Loucy (cell line): ENCODE measurements at regions not wholly inside any gene's neighbourhood (a gene's known extent, or its start where the extent isn't known, plus 50 kb on each side); places are given as distances from the start of the nearest gene placed in this dataset.

ENCODE experiments used
- EZH2phosphoT487 ChIP-seq: fragments of 200-600 bp; IDR thresholded peaks from 2 replicates; pipeline ENCODE4 v1.6.1; 2018; ENCODE audit warnings: antibody characterized with exemption, mild to moderate bottlenecking, moderate library complexity, borderline replicate concordance
- TF ChIP-seq, protein P1 (sequence below): fragments of 200-600 bp; sonication (generic); conservative IDR thresholded peaks from 2 replicates; pipeline ENCODE4 v1.5.1; 2014; ENCODE audit warnings: mild to moderate bottlenecking, antibody characterized with exemption, low read length

DNA sequence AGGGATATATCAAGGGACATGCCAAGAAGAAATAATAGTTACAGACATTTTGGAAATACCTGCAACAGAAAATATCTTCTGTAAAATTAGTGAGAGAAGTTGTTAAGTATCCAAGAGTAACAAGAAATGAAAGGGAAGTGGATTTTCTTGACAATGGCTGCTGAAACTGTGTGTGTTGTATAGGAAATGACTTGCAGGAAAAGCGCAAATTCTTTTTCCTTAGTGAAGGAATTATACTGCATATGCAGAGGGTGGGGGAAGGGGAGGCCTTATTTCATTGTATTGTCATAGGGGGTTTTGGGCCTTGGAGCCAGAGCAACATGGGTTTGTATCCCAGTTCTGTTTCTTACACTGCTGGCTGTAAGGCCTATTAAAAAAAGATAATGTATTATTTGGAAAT, 84.4 kb upstream of the DDHD1 start:
- TF ChIP-seq, protein P1, sequence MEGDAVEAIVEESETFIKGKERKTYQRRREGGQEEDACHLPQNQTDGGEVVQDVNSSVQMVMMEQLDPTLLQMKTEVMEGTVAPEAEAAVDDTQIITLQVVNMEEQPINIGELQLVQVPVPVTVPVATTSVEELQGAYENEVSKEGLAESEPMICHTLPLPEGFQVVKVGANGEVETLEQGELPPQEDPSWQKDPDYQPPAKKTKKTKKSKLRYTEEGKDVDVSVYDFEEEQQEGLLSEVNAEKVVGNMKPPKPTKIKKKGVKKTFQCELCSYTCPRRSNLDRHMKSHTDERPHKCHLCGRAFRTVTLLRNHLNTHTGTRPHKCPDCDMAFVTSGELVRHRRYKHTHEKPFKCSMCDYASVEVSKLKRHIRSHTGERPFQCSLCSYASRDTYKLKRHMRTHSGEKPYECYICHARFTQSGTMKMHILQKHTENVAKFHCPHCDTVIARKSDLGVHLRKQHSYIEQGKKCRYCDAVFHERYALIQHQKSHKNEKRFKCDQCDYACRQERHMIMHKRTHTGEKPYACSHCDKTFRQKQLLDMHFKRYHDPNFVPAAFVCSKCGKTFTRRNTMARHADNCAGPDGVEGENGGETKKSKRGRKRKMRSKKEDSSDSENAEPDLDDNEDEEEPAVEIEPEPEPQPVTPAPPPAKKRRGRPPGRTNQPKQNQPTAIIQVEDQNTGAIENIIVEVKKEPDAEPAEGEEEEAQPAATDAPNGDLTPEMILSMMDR = no peak
- no peak for TF ChIP-seq EZH2phosphoT487
